ENCODE measurements at regions not wholly inside any gene's neighbourhood (a gene's known extent, or its start where the extent isn't known, plus 50 kb on each side); places are given as distances from the start of the nearest gene placed in this dataset.
"Not testable (repeated sequence)": the region's sequence is repeated elsewhere in the genome, so short reads cannot be mapped to it uniquely, and the experiment has no call there.

GRCh38 chr12:22115711-22116110, 69.7 kb downstream of the CMAS start:
- no peak for DNase-seq

- no peak for DNase-seq
Observed at GRCh38 chr12:22116376-22116775, 70.4 kb downstream of the CMAS start.

GRCh38 chr12:22117563-22118237, 71.7 kb downstream of the CMAS start:
- no peak for DNase-seq

- DNase-seq: no peak
Observed at GRCh38 chr12:22118238-22118790, 72.3 kb downstream of the CMAS start.

- peak; percentile 11 for DNase-seq
Observed at GRCh38 chr12:22121224-22121623, 75.2 kb downstream of the CMAS start.

GRCh38 chr12:22122359-22122758, 76.3 kb downstream of the CMAS start:
- DNase-seq: no peak

- no peak for DNase-seq
Observed at GRCh38 chr12:22124987-22125386, 79.0 kb downstream of the CMAS start.

GRCh38 chr12:22126101-22126500, 80.1 kb downstream of the CMAS start:
- DNase-seq: not testable (repeated sequence)

- no peak for DNase-seq
Observed at GRCh38 chr12:22126758-22127157, 80.7 kb downstream of the CMAS start.

GRCh38 chr12:22130671-22131070, 84.7 kb downstream of the CMAS start:
- DNase-seq: no peak

- DNase-seq: not testable (repeated sequence)
Observed at GRCh38 chr12:22136604-22137117, 90.6 kb downstream of the CMAS start.

Data from activated T-cell treated with anti-CD3 and anti-CD28 coated beads for 4 hours (primary cell).